ENCODE measurements at regions not wholly inside any gene's neighbourhood (a gene's known extent, or its start where the extent isn't known, plus 50 kb on each side); places are given as distances from the start of the nearest gene placed in this dataset.

GRCh38 chr16:86117756-86118155 is 218.8 kb downstream of the IRF8 start:
- DNase-seq (ENCODE audit: low read depth) = peak; percentile 30

GRCh38 chr16:86118467-86119307 is 219.7 kb downstream of the IRF8 start:
- DNase-seq (ENCODE audit: low read depth) = no peak

- DNase-seq (ENCODE audit: low read depth) = peak; percentile 34
Measured at GRCh38 chr16:86120201-86121192, 221.5 kb downstream of the IRF8 start.

GRCh38 chr16:86121374-86122010 is 222.5 kb downstream of the IRF8 start:
- DNase-seq (ENCODE audit: low read depth) = no peak

- no peak for DNase-seq (ENCODE audit: low read depth)
Measured at GRCh38 chr16:86122681-86123342, 223.8 kb downstream of the IRF8 start.

- no peak for DNase-seq (ENCODE audit: low read depth)
Measured at GRCh38 chr16:86124321-86124720, 225.4 kb downstream of the IRF8 start.

GRCh38 chr16:86126891-86127290 is 227.9 kb downstream of the IRF8 start:
- no peak for DNase-seq (ENCODE audit: low read depth)

- DNase-seq (ENCODE audit: low read depth) = no peak
Measured at GRCh38 chr16:86127366-86127765, 228.4 kb downstream of the IRF8 start.

GRCh38 chr16:86128246-86128645 is 229.3 kb downstream of the IRF8 start:
- DNase-seq (ENCODE audit: low read depth) = no peak

GRCh38 chr16:86129541-86129940 is 230.6 kb downstream of the IRF8 start:
- DNase-seq (ENCODE audit: low read depth) = no peak

GRCh38 chr16:86133377-86133776 is 234.4 kb downstream of the IRF8 start:
- no peak for DNase-seq (ENCODE audit: low read depth)

GRCh38 chr16:86133847-86134375 is 234.9 kb downstream of the IRF8 start:
- no peak for DNase-seq (ENCODE audit: low read depth)

GRCh38 chr16:86134802-86135461 is 236.0 kb downstream of the IRF8 start:
- peak; percentile 98 for DNase-seq (ENCODE audit: low read depth)

GRCh38 chr16:86137359-86137758 is 238.4 kb downstream of the IRF8 start:
- DNase-seq (ENCODE audit: low read depth) = no peak

- DNase-seq (ENCODE audit: low read depth) = no peak
Measured at GRCh38 chr16:86138121-86139085, 239.4 kb downstream of the IRF8 start.

- DNase-seq (ENCODE audit: low read depth) = peak; percentile 24
Measured at GRCh38 chr16:86142801-86143236, 243.9 kb downstream of the IRF8 start.

GRCh38 chr16:86143666-86144065 is 244.7 kb downstream of the IRF8 start:
- DNase-seq (ENCODE audit: low read depth) = no peak

- DNase-seq (ENCODE audit: low read depth) = no peak
Measured at GRCh38 chr16:86145669-86146068, 246.7 kb downstream of the IRF8 start.

GRCh38 chr16:86150641-86151238 is 251.8 kb downstream of the IRF8 start:
- DNase-seq (ENCODE audit: low read depth) = peak; percentile 34

Measured in amniotic epithelial cell (primary cell).